ENCODE measurements at regions not wholly inside any gene's neighbourhood (a gene's known extent, or its start where the extent isn't known, plus 50 kb on each side); places are given as distances from the start of the nearest gene placed in this dataset.

DNA sequence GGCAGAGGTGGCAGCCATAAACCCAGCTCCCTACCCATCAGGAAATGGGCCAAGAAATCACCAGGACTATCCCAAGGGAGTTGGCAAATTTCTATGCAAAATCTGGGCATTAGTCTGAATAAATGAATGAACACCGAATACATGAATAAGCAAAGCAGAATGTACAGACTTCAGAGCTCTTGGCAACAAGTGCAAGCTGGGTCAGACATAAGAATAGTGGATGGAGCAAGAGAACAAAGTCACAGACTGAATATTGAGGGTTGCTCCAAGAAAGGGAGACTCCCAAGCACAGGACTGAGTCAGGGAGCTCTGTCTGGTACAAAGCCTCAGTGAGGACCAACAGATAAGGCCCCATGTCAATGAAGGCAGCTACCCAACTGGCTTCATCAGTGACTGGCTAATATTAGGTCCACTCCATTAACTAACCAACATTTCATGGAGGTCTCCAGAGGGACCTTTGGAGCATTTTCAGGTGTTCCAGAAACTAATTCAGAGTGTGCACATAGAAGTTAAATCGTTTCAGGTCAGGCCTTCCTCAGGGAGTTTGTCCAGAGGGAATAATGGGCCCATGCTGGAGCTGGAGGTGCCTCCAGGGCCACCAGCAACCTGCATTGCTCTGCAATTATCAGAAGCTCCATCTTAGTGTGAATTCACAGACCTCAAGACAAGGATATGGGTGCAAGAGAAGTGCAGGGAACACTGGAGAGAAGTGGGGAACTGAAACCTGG is 191.5 kb upstream of the RALGAPA2 start:
- ChIA-PET CTCF (interaction anchor here (1.1 to 1.7 kb wide), 4 partner anchors 8 to 43 kb away, joined by 3 to 6 read pairs (median 6); no protein-coding TSS in a partner anchor), POLR2A (no interaction called here)
- Histone ChIP-seq H3K4me2 (no peak overlapping the region), H3K9me3 (peaks cover 7% of the 10 kb centered on the region; the same call in 2 of the 3 replicates), H3K27ac (no peak overlapping the region), H3K4me3 (no peak overlapping the region), H3K4me1 (no peaks in the 10 kb centered on the region)
- TF ChIP-seq HEYL (CRISPR knock-in tag; IDR thresholded peaks at IDR 0.05) (no peak), FOSB (CRISPR knock-in tag; IDR thresholded peaks at IDR 0.05) (no peak), SREBF2 (IDR thresholded peaks at IDR 0.05) (no peak), PBX3 (IDR thresholded peaks at IDR 0.05) (no peak), HDAC2 (IDR thresholded peaks at IDR 0.05) (no peak), RFX5 (IDR thresholded peaks at IDR 0.05) (no peak), NR3C1 (IDR thresholded peaks at IDR 0.05) (no peak), RNF2 (IDR thresholded peaks at IDR 0.05; ENCODE audit: borderline replicate concordance, low read depth) (no peak), CBX2 (IDR thresholded peaks at IDR 0.05; ENCODE audit: borderline replicate concordance, low read depth) (no peak), JUN (IDR thresholded peaks at IDR 0.05) (no peak), EHF (CRISPR knock-in tag; IDR thresholded peaks at IDR 0.05) (no peak), MAZ (IDR thresholded peaks at IDR 0.05; ENCODE audit: borderline replicate concordance, low read depth, low read length) (no peak), RCOR1 (IDR thresholded peaks at IDR 0.05; ENCODE audit: low read depth, low read length) (no peak), FOSL2 (IDR thresholded peaks at IDR 0.05) (no peak), FOSL2 (CRISPR knock-in tag; IDR thresholded peaks at IDR 0.05) (no peak), TP53 (CRISPR knock-in tag; IDR thresholded peaks at IDR 0.05) (no peak), E2F6 (IDR thresholded peaks at IDR 0.05; ENCODE audit: borderline replicate concordance, low read depth) (no peak), KDM1A (IDR thresholded peaks at IDR 0.05; ENCODE audit: low read depth) (no peak), POLR2A (IDR thresholded peaks at IDR 0.05; ENCODE audit: low read length) (no peak), PHF8 (IDR thresholded peaks at IDR 0.05; ENCODE audit: borderline replicate concordance, low read depth) (no peak)
- TF ChIP-seq, protein P1, sequence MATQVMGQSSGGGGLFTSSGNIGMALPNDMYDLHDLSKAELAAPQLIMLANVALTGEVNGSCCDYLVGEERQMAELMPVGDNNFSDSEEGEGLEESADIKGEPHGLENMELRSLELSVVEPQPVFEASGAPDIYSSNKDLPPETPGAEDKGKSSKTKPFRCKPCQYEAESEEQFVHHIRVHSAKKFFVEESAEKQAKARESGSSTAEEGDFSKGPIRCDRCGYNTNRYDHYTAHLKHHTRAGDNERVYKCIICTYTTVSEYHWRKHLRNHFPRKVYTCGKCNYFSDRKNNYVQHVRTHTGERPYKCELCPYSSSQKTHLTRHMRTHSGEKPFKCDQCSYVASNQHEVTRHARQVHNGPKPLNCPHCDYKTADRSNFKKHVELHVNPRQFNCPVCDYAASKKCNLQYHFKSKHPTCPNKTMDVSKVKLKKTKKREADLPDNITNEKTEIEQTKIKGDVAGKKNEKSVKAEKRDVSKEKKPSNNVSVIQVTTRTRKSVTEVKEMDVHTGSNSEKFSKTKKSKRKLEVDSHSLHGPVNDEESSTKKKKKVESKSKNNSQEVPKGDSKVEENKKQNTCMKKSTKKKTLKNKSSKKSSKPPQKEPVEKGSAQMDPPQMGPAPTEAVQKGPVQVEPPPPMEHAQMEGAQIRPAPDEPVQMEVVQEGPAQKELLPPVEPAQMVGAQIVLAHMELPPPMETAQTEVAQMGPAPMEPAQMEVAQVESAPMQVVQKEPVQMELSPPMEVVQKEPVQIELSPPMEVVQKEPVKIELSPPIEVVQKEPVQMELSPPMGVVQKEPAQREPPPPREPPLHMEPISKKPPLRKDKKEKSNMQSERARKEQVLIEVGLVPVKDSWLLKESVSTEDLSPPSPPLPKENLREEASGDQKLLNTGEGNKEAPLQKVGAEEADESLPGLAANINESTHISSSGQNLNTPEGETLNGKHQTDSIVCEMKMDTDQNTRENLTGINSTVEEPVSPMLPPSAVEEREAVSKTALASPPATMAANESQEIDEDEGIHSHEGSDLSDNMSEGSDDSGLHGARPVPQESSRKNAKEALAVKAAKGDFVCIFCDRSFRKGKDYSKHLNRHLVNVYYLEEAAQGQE (IDR thresholded peaks at IDR 0.05), result no peak
- ATAC-seq (no peak), FAIRE-seq (no peak), DNase-seq (ENCODE audit: low read depth in 1 of 2, low spot score in 1 of 2) (no peak)
- 0% methylated on average over 2 of the region's 2 CpGs for WGBS (ENCODE audit: missing lambda C conversion rate)

GRCh38 chr20:20897922-20898321 is 185.5 kb upstream of the RALGAPA2 start:
- WGBS (ENCODE audit: missing lambda C conversion rate), result 13% methylated on average over 4 of the region's 4 CpGs
- DNase-seq (ENCODE audit: low read depth in 1 of 2, low spot score in 1 of 2) (no peak), ATAC-seq (no peak), FAIRE-seq (no peak)
- TF ChIP-seq KDM1A (IDR thresholded peaks at IDR 0.05; ENCODE audit: low read depth) (no peak), CBX8 (IDR thresholded peaks at IDR 0.05) (no peak), RFX5 (IDR thresholded peaks at IDR 0.05) (no peak), PHF8 (IDR thresholded peaks at IDR 0.05; ENCODE audit: borderline replicate concordance, low read depth) (no peak), HEYL (CRISPR knock-in tag; IDR thresholded peaks at IDR 0.05) (no peak), NR3C1 (IDR thresholded peaks at IDR 0.05) (no peak), NPAS2 (CRISPR knock-in tag; IDR thresholded peaks at IDR 0.05; ENCODE audit: borderline replicate concordance) (no peak), PBX3 (IDR thresholded peaks at IDR 0.05) (no peak), CHD2 (IDR thresholded peaks at IDR 0.05; ENCODE audit: low read length, partially characterized antibody) (no peak)
- ChIA-PET POLR2A (interaction anchor here (0.6 kb wide), 1 partner anchor 344 kb away, joined by 8 read pairs; no protein-coding TSS in a partner anchor), CTCF (interaction anchor here (1.3 kb wide), 2 partner anchors 61 to 337 kb away, joined by 3 read pairs; no protein-coding TSS in a partner anchor)
- H3K9me3 ChIP-seq, result peaks cover 7% of the 10 kb centered on the region; the same call in 2 of the 3 replicates
- no peaks in the 10 kb centered on the region; the same call in 2 of the 3 replicates for H3K4me1 ChIP-seq
- H3K27ac ChIP-seq, result no peak overlapping the region
- no peak overlapping the region for H3K4me3 ChIP-seq
- H3K4me2 ChIP-seq, result no peak overlapping the region
